ENCODE measurements at regions not wholly inside any gene's neighbourhood (a gene's known extent, or its start where the extent isn't known, plus 50 kb on each side); places are given as distances from the start of the nearest gene placed in this dataset.

- no peak for TF ChIP-seq CTCF (IDR thresholded peaks at IDR 0.05)
- TF ChIP-seq EZH2 (IDR thresholded peaks at IDR 0.05; ENCODE audit: borderline replicate concordance, insufficient read depth, low read depth, low read length, poor library complexity, severe bottlenecking) = no peak
These were observed 223.8 kb downstream of the HAO1 start for GRCh38 chr20:7716286-7716972.

Data from B cell (primary cell).